Body of pancreas (tissue), 4 donors: ENCODE measurements at regions not wholly inside any gene's neighbourhood (a gene's known extent, or its start where the extent isn't known, plus 50 kb on each side); places are given as distances from the start of the nearest gene placed in this dataset.

ENCODE experiments used
- ATAC-seq: fragments of 150-250 bp; one replicate; pipeline ENCODE4 v1.9.1; 2016
- DNase-seq, 4 donors: peaks; one replicate each; pipeline ENCODE4 v3.0.0-alpha.2; 2019
- H3K27ac ChIP-seq, 4 donors: fragments of 200-600 bp; sonication (generic); 1 replicate in 3 of 4; 2 replicates in 1 of 4; pipeline versions ENCODE4 v1.5.1 to v1.6.1; 2016 to 2019; ENCODE audit warnings: mild to moderate bottlenecking in 1 of 4, mixed read lengths in 1 of 4, moderate library complexity in 1 of 4
- H3K27me3 ChIP-seq, 2 donors: fragments of 200-600 bp; sonication (generic); one replicate each; pipeline ENCODE4 v1.6.0; 2016; ENCODE audit warnings: mild to moderate bottlenecking in 1 of 2
- H3K36me3 ChIP-seq, 2 donors: fragments of 200-600 bp; sonication (generic); replicated peaks in 1 of 2; 2 replicates each; pipeline ENCODE4 v1.5.1; 2016; ENCODE audit warnings: low read depth in 2 of 2; ENCODE audit not compliant: insufficient read depth in 1 of 2
- H3K4me1 ChIP-seq: fragments of 200-600 bp; sonication (generic); one replicate; pipeline ENCODE4 v1.6.0; 2016
- H3K4me3 ChIP-seq, 2 donors: fragments of 200-600 bp; sonication (generic); 1 replicate in 1 of 2; 2 replicates in 1 of 2; pipeline ENCODE4 v1.5.1; 2016 to 2019
- H3K9me3 ChIP-seq, 3 donors: fragments of 200-600 bp; sonication (generic); 1 replicate in 2 of 3; 2 replicates in 1 of 3; pipeline ENCODE4 v1.5.1; 2016
- POLR2A ChIP-seq, 3 donors: fragments of 450-650 bp; IDR thresholded peaks; one replicate each; pipeline ENCODE4 v1.6.1; 2016; ENCODE audit warnings: antibody characterized with exemption in 3 of 3, mild to moderate bottlenecking in 2 of 3
- WGBS, 2 donors: methylation state at CpG; one replicate each; pipeline ENCODE4 v1.1.5; 2017; 5-methylcytosine and 5-hydroxymethylcytosine counted together
- intact Hi-C: fragments of 100-400 bp; cut with DNase I; formaldehyde crosslinking; loops from one replicate; pipeline ENCODE4 v1.15.1; 2023
- TF ChIP-seq, protein P1 (sequence below), 7 experiments: fragments of 450-650 bp in 4 of 7; fragments of 200-600 bp in 3 of 7; sonication (generic) in 3 of 7; IDR thresholded peaks; one replicate each; pipeline ENCODE4 v1.5.1; 2016 to 2019; ENCODE audit warnings: antibody characterized with exemption in 7 of 7

DNA sequence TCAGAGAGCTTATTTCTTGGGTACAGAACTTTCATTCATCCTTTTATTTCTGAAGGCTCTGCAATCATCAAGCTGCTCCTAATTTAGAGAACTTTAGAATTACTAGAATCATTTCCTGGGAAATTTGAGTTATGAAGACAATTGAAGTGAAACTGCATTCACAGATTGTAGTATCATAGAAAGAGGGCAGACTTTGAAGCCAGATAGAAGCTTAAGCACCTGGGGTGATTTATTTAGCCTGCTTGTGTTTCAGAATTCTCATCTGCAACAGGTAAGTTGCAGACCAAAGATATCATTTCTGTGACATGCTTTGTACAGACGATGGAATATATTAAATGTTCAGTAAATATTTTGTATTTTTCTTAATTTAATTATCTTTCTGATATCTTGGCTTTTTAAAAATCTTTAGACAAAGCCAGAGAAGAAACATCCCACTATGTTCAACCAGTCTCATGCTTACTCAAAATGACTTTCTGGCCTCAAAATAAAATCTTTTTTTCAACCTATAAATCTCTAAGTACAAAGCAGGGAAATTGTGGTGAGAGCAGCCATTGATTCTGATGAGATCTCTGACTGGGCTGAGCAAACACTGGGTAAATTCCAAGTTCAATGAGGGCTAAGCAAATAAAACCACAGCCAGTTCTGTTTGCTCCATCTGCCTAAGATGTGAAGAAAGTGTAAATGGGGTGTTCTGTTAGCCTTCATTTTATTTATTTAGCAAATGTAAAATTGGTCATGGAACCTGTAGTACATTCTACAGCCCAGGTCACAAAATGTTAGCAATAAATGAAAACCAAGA lies 264.7 kb upstream of the CCNG1 start:
- no peaks in the 10 kb centered on the region for H3K27me3 ChIP-seq
- no peak for TF ChIP-seq POLR2A (IDR thresholded peaks at IDR 0.05)
- TF ChIP-seq, protein P1, sequence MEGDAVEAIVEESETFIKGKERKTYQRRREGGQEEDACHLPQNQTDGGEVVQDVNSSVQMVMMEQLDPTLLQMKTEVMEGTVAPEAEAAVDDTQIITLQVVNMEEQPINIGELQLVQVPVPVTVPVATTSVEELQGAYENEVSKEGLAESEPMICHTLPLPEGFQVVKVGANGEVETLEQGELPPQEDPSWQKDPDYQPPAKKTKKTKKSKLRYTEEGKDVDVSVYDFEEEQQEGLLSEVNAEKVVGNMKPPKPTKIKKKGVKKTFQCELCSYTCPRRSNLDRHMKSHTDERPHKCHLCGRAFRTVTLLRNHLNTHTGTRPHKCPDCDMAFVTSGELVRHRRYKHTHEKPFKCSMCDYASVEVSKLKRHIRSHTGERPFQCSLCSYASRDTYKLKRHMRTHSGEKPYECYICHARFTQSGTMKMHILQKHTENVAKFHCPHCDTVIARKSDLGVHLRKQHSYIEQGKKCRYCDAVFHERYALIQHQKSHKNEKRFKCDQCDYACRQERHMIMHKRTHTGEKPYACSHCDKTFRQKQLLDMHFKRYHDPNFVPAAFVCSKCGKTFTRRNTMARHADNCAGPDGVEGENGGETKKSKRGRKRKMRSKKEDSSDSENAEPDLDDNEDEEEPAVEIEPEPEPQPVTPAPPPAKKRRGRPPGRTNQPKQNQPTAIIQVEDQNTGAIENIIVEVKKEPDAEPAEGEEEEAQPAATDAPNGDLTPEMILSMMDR (IDR thresholded peaks at IDR 0.05): no peak
- no peaks in the 10 kb centered on the region for H3K36me3 ChIP-seq
- no peaks in the 10 kb centered on the region for H3K9me3 ChIP-seq
- H3K27ac ChIP-seq: no peak overlapping the region
- H3K4me1 ChIP-seq: no peaks in the 10 kb centered on the region
- H3K4me3 ChIP-seq: no peak overlapping the region
- intact Hi-C loops: no loop called here
- peak; percentile 45 for ATAC-seq
- 6 to 7% methylated on average over 1 of the region's 1 CpG for WGBS, 2 donors
- peak in 2 of 4 donors; percentile 5 to 20 for DNase-seq

- TF ChIP-seq, protein P1 (IDR thresholded peaks at IDR 0.05): no peak
- TF ChIP-seq POLR2A (IDR thresholded peaks at IDR 0.05): no peak
These were observed 259.4 kb upstream of the CCNG1 start for GRCh38 chr5:163177971-163178370.

GRCh38 chr5:163185315-163185714 lies 252.1 kb upstream of the CCNG1 start:
- TF ChIP-seq, protein P1 (IDR thresholded peaks at IDR 0.05): no peak
- TF ChIP-seq POLR2A (IDR thresholded peaks at IDR 0.05): no peak
- Histone ChIP-seq H3K27me3 (no peaks in the 10 kb centered on the region), H3K4me3 (no peak overlapping the region), H3K27ac (no peak overlapping the region), H3K4me1 (no peaks in the 10 kb centered on the region), H3K9me3 (no peaks in the 10 kb centered on the region), H3K36me3 (no peaks in the 10 kb centered on the region)
- WGBS, 2 donors: 83 to 92% methylated on average over 4 of the region's 4 CpGs
- no peak for ATAC-seq
- no peak for DNase-seq
- intact Hi-C loops: no loop called here

More at GRCh38 chr5:163177971-163178370, 259.4 kb upstream of the CCNG1 start:
- Histone ChIP-seq H3K36me3 (no peaks in the 10 kb centered on the region), H3K27ac (no peak overlapping the region), H3K9me3 (no peaks in the 10 kb centered on the region), H3K27me3 (no peaks in the 10 kb centered on the region), H3K4me3 (no peak overlapping the region), H3K4me1 (no peaks in the 10 kb centered on the region)
- DNase-seq (peak in 2 of 4 donors; percentile 17 to 19), ATAC-seq (peak; percentile 33)
- intact Hi-C loops: no loop called here
- WGBS, 2 donors: 58 to 60% methylated on average over 3 of the region's 3 CpGs

- 37 to 38% methylated on average over 2 of the region's 2 CpGs for WGBS, 2 donors
These were observed 248.3 kb upstream of the CCNG1 start for GRCh38 chr5:163189023-163189553.

More at GRCh38 chr5:163189023-163189553, 248.3 kb upstream of the CCNG1 start:
- H3K27me3 ChIP-seq: no peaks in the 10 kb centered on the region
- H3K36me3 ChIP-seq: no peaks in the 10 kb centered on the region
- DNase-seq: no peak
- no peaks in the 10 kb centered on the region for H3K4me1 ChIP-seq
- TF ChIP-seq, protein P1 (IDR thresholded peaks at IDR 0.05): no peak
- TF ChIP-seq POLR2A (IDR thresholded peaks at IDR 0.05): no peak
- H3K4me3 ChIP-seq: no peak overlapping the region
- ATAC-seq: no peak
- H3K27ac ChIP-seq: no peak overlapping the region
- intact Hi-C loops: no loop called here
- H3K9me3 ChIP-seq: no peaks in the 10 kb centered on the region
